GM21619 (cell line): ENCODE measurements at regions not wholly inside any gene's neighbourhood (a gene's known extent, or its start where the extent isn't known, plus 50 kb on each side); places are given as distances from the start of the nearest gene placed in this dataset.

ENCODE experiments used
- ATAC-seq: cut with Tn5 transposase; IDR thresholded peaks from one replicate; pipeline ENCODE4 v1.9.1; 2021; ENCODE audit not compliant: unreplicated experiment

- no peak for ATAC-seq
Observed at GRCh38 chr2:147482916-147483669, 361.7 kb upstream of the ACVR2A start.

DNA sequence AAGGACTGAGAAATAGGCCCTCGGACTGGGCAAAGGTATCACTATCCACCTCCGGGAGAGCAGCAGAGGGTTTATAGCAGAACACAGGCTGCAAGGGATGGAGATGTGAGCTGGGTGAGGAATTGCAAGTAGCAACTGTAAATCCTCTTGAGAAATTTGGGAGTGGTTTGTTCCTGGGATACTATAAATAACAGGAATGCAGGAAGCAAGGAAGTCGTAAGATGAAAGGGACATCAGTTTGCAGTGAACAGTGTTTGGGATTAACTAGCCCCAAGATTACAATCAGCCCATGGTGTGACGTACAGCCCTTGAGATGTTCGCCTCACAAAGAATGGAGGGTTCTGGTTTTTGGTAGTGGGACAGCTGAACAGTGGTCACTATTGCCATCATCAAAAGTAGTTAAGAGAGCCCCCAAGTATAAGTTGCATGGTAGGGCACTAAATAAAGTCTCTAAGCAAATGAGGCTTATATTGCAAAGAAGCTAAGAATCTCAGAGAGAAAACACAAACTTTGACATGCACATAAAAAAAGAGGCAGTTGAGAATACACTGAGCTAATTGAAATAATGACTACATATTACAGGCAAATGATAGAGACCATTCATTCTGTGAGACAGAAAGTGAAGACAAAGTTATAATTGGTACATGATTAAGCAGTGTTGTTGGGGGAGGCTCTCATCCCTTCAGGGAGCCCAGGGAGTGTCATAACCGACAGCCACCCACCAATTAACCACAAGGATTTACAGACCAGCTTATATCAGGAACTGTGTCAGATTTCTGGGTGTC, 362.5 kb upstream of the ACVR2A start:
- no peak for ATAC-seq

- no peak for ATAC-seq
Observed at GRCh38 chr2:147479358-147479757, 365.5 kb upstream of the ACVR2A start.

- ATAC-seq: no peak
Observed at GRCh38 chr2:147473075-147473474, 371.8 kb upstream of the ACVR2A start.

DNA sequence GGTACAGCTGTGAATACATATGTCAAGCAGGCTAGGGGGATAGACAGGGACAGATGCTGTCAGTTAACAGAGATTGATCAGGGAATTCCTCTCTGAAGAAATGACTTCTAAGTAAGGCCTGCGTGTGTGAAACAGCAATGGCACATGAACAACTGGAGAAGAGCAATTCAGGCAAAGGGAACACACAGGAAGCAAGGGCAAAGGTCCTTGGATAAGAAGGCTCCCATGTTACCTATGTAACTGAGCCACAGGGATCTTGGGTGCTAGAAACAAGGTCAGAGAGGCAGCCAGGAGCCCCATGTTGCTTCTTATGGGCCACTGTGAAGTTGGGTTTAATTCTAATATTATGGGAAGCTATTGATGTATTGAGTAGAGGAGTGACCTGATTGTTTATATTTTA, 373.7 kb upstream of the ACVR2A start:
- no peak for ATAC-seq

DNA sequence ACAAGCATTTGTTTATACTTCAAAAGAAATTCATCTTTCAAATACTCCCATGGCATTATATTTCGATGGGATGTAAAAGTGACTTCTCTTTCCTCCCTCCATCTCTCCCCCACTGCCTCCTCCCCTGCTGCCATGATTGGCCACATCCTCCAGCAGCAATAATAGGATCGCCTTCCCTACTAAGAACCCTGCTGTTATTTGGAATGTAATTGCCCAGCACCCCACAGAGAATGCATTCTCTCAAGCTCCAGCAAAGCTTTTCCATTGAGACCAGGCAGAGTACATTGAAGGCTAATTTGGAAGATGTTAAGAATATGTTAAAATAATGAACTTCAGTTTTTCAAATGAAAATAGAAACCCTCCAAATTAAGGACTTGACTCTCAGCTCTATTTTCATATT, 375.4 kb upstream of the ACVR2A start:
- ATAC-seq: no peak

- ATAC-seq: no peak
Observed at GRCh38 chr2:147468963-147469362, 375.9 kb upstream of the ACVR2A start.

GRCh38 chr2:147468349-147468748, 376.5 kb upstream of the ACVR2A start:
- no peak for ATAC-seq

DNA sequence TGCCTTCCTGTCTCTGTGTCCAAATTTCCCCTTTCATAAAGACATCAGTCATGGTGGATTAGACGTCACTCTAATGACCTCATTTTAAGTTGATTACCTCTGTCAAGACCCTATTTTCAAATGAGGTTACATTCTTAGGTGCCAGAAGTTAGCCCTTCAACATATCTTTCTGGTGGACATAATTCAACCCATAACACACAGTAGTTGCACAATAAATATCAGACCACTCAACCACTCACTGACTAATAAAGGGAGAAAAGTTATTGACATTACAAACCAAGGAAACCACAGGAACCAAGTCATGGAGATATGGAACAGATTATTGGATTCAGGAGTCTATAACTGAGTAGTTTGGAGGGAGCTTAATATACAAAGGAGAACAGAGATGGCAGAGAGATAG, 377.4 kb upstream of the ACVR2A start:
- no peak for ATAC-seq

DNA sequence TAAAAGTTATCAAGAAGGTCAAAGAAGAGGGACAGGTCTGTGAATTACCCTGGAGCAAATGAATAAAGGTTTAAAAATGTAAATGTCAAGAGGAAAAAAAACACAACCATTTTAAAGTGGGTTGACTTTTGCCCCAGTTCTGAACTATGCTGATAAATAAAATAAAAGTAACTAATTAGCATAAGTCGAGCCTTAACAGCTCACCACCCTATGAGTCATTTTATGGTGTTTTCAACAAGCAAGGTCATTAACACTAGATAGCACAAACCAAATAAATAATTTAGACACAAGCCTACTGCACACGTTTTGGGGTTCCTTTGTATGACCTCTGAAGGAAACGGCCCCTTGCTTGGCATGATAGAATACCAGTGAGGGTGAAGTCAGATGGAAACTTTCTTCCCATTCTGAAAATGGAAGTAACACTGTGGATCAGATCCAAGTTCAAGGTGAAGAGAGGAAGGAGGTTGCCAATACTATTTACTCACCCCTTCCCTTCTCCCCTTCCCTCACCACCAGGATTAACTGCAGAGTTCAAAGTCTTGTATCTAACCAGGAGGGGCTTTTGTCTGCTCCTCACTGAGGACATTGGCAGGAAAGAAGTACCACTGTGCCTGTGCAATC, 380.0 kb upstream of the ACVR2A start:
- no peak for ATAC-seq

GRCh38 chr2:147463881-147464520, 380.8 kb upstream of the ACVR2A start:
- ATAC-seq: peak; percentile 93

- no peak for ATAC-seq
Observed at GRCh38 chr2:147460155-147460554, 384.7 kb upstream of the ACVR2A start.

DNA sequence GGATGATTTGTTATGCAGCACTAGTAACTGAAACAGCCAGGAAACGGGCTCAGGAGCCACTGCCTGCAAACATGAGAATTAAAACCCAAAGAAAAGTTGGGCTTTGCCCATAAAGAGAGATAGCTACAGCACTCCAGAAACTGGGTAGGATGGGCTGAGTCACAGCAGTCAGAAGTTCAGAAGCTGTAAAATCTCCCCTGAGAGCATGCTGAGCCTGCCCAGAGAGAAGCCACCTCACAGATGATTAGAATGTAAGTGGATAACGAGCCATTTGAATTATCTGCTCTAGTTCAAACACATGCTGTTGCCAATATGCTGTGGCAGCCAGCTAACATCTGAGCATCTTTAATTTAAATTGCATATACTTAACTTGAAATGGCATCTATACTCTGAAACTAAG, 388.1 kb upstream of the ACVR2A start:
- no peak for ATAC-seq

- no peak for ATAC-seq
Observed at GRCh38 chr2:147451902-147452515, 392.8 kb upstream of the ACVR2A start.

- no peak for ATAC-seq
Observed at GRCh38 chr2:147450661-147451510, 393.9 kb upstream of the ACVR2A start.

- no peak for ATAC-seq
Observed at GRCh38 chr2:147449323-147449991, 395.4 kb upstream of the ACVR2A start.

DNA sequence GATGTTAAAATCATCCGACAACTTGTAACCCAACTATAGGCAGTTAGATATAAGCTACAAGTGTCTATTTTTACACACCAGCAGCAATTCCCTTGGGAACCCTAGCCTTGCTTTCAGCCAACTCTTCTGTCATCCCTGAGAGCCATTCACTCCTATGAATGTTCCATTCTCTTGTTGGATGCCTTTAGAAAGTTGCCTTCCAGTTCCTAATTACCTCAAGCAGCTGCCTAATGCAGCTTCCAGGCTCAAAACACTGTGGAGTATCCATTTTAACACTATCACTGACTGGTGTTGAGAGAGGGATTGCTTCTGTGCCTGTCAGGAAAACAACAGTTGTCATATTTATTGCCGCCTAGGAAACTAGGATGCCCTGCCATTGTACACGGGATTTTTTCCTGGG, 402.0 kb upstream of the ACVR2A start:
- no peak for ATAC-seq

DNA sequence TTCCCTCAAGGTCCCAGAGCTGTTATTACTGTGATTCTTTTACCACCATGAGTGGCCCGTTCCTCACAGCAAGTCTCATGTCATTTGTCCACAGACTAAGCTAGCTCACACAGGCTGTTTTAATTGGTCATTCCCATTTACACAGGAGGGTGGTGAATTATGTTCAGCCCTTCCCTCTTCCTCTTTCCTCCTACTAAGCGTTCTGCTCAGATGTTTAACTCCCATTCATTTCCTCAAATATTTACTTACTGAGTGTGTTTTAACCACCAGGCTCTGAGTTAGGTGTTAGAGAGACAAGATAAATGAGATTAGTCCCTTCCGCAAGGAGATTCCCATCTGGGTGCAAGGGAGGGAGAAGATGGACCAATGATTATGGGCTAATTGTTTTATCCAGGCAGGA, 403.6 kb upstream of the ACVR2A start:
- ATAC-seq: no peak

DNA sequence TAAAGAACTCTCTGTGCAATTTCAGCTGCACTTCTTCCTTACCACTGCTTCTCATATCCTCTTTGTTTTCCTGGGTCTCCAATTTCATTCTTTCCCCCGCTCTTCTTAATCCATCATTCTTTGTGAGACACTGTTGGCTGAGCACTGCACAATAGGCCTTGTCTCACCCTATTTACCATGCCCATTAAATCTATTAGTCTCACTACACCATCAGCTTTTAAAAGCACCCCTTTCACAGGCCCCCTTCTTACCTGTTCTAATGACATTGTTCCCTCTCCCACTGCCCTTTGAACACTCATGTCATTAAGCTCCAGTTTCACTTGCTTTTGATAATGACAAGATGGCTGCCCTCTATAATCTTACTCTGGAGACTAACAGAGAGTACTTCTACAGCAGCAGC, 404.1 kb upstream of the ACVR2A start:
- ATAC-seq: no peak

GRCh38 chr2:147439986-147440385, 404.8 kb upstream of the ACVR2A start:
- ATAC-seq: no peak
